ENCODE measurements at regions not wholly inside any gene's neighbourhood (a gene's known extent, or its start where the extent isn't known, plus 50 kb on each side); places are given as distances from the start of the nearest gene placed in this dataset.
"Not testable (repeated sequence)": the region's sequence is repeated elsewhere in the genome, so short reads cannot be mapped to it uniquely, and the experiment has no call there.

GRCh38 chr1:19024532-19024931 is 68.1 kb upstream of the IFFO2 start:
- Histone ChIP-seq H3K27me3 (no peaks in the 10 kb centered on the region), H3K4me3 (no peak overlapping the region), H3K27ac (no peak overlapping the region), H3K36me3 (no peaks in the 10 kb centered on the region), H3K9me3 (no peaks in the 10 kb centered on the region), H3K4me1 (no peaks in the 10 kb centered on the region)
- intact Hi-C loops (cut with DNase I; ENCODE audit: low total_unique reads) = loop anchor here (10.0 kb wide), 1 partner anchor 410 kb away; no protein-coding TSS in a partner anchor
- no peak for DNase-seq (ENCODE audit: low spot score in 2 of 2)
- TF ChIP-seq POLR2AphosphoS5 (IDR thresholded peaks at IDR 0.05) (no peak), POLR2A (IDR thresholded peaks at IDR 0.05) (no peak), CTCF (IDR thresholded peaks at IDR 0.05) (no peak)

- intact Hi-C loops (cut with DNase I; ENCODE audit: low total_unique reads) = loop anchor here (10.0 kb wide), 1 partner anchor 409 kb away; no protein-coding TSS in a partner anchor
- H3K9me3 ChIP-seq = no peaks in the 10 kb centered on the region
- DNase-seq (ENCODE audit: low spot score in 2 of 2) = no peak
- H3K36me3 ChIP-seq = no peaks in the 10 kb centered on the region
- no peaks in the 10 kb centered on the region for H3K27me3 ChIP-seq
- H3K4me1 ChIP-seq = no peaks in the 10 kb centered on the region
- no peak overlapping the region for H3K4me3 ChIP-seq
- H3K27ac ChIP-seq = no peak overlapping the region
- TF ChIP-seq CTCF (IDR thresholded peaks at IDR 0.05) (no peak), POLR2AphosphoS5 (IDR thresholded peaks at IDR 0.05) (no peak), POLR2A (IDR thresholded peaks at IDR 0.05) (no peak)
Observed at GRCh38 chr1:19023787-19024186, 67.3 kb upstream of the IFFO2 start.

- Histone ChIP-seq H3K27ac (no peak overlapping the region), H3K4me1 (no peaks in the 10 kb centered on the region), H3K4me3 (no peak overlapping the region), H3K9me3 (no peaks in the 10 kb centered on the region), H3K27me3 (no peaks in the 10 kb centered on the region), H3K36me3 (no peaks in the 10 kb centered on the region)
- DNase-seq (ENCODE audit: low spot score in 2 of 2) = no peak
- TF ChIP-seq POLR2AphosphoS5 (IDR thresholded peaks at IDR 0.05) (no peak), POLR2A (IDR thresholded peaks at IDR 0.05) (no peak), CTCF (IDR thresholded peaks at IDR 0.05) (no peak)
- intact Hi-C loops (cut with DNase I; ENCODE audit: low total_unique reads) = loop anchor here (10.0 kb wide), 1 partner anchor 407 kb away; no protein-coding TSS in a partner anchor
Observed at GRCh38 chr1:19021845-19022244, 65.4 kb upstream of the IFFO2 start.

- H3K4me1 ChIP-seq; H3K4me3 ChIP-seq; H3K27ac ChIP-seq; H3K9me3 ChIP-seq; H3K36me3 ChIP-seq; intact Hi-C loops (cut with DNase I; ENCODE audit: low total_unique reads); H3K27me3 ChIP-seq; DNase-seq (ENCODE audit: low spot score in 2 of 2): not testable (repeated sequence)
Observed at GRCh38 chr1:19019288-19019687, 62.8 kb upstream of the IFFO2 start.

- DNase-seq (ENCODE audit: low spot score in 2 of 2) = peak in 1 of 2 donors; percentile 18
- Histone ChIP-seq H3K9me3 (no peaks in the 10 kb centered on the region), H3K27ac (no peak overlapping the region), H3K27me3 (no peaks in the 10 kb centered on the region), H3K4me3 (no peak overlapping the region), H3K4me1 (peaks cover 3 to 13% of the 10 kb centered on the region in 2 donors), H3K36me3 (no peaks in the 10 kb centered on the region)
- TF ChIP-seq CTCF (IDR thresholded peaks at IDR 0.05) = no peak
- TF ChIP-seq POLR2A (IDR thresholded peaks at IDR 0.05) = no peak
- no peak for TF ChIP-seq POLR2AphosphoS5 (IDR thresholded peaks at IDR 0.05)
- intact Hi-C loops (cut with DNase I; ENCODE audit: low total_unique reads) = no loop called here
Observed at GRCh38 chr1:19015476-19015875, 59.0 kb upstream of the IFFO2 start.

GRCh38 chr1:19014765-19015164 is 58.3 kb upstream of the IFFO2 start:
- H3K27me3 ChIP-seq = no peaks in the 10 kb centered on the region
- no peaks in the 10 kb centered on the region for H3K9me3 ChIP-seq
- H3K27ac ChIP-seq = no peak overlapping the region
- intact Hi-C loops (cut with DNase I; ENCODE audit: low total_unique reads) = no loop called here
- no peaks in the 10 kb centered on the region for H3K36me3 ChIP-seq
- H3K4me3 ChIP-seq = no peak overlapping the region
- TF ChIP-seq POLR2AphosphoS5 (IDR thresholded peaks at IDR 0.05) (no peak), CTCF (IDR thresholded peaks at IDR 0.05) (no peak)
- DNase-seq (ENCODE audit: low spot score in 2 of 2) = peak in 1 of 2 donors; percentile 13
- H3K4me1 ChIP-seq = peaks cover 3 to 19% of the 10 kb centered on the region in 2 donors
